ENCODE measurements at regions not wholly inside any gene's neighbourhood (a gene's known extent, or its start where the extent isn't known, plus 50 kb on each side); places are given as distances from the start of the nearest gene placed in this dataset.

DNA sequence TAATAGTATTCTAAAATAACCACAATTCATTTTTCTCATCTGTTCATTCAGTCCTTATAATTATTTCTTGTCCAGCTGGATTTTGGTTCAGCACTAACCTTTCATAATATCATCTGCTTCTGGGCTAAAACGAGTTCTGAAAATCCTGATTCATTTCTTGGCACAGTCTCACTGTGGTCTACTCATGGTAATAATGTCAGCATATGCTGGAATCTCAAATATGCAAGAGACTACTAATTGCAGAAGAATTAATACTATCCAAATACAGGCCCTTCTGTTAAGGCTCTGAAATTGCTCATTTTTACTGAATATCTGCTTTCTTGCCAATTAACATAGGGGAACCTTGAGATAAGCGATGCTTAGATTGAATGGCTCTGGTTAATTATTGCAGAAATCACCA is 597.1 kb downstream of the RPL10L start:
- WGBS, 2 experiments (ENCODE audit: extremely low coverage in 1 of 2, insufficient coverage in 1 of 2, insufficient read length in 1 of 2, insufficient replicate concordance in 2 of 2, low coverage in 1 of 2, low lambda C conversion rate in 2 of 2, missing lambda C conversion rate in 1 of 2) = 90% methylated on average over 2 of the region's 2 CpGs; no CpG with 5 or more reads in 1 of the 2 experiments
- no peak for FAIRE-seq
- H3K9me3 ChIP-seq (ENCODE audit: insufficient read depth in 2 of 2, low read depth in 1 of 2, low read length in 1 of 2) = no peaks in the 10 kb centered on the region
- TF ChIP-seq, protein P1, sequence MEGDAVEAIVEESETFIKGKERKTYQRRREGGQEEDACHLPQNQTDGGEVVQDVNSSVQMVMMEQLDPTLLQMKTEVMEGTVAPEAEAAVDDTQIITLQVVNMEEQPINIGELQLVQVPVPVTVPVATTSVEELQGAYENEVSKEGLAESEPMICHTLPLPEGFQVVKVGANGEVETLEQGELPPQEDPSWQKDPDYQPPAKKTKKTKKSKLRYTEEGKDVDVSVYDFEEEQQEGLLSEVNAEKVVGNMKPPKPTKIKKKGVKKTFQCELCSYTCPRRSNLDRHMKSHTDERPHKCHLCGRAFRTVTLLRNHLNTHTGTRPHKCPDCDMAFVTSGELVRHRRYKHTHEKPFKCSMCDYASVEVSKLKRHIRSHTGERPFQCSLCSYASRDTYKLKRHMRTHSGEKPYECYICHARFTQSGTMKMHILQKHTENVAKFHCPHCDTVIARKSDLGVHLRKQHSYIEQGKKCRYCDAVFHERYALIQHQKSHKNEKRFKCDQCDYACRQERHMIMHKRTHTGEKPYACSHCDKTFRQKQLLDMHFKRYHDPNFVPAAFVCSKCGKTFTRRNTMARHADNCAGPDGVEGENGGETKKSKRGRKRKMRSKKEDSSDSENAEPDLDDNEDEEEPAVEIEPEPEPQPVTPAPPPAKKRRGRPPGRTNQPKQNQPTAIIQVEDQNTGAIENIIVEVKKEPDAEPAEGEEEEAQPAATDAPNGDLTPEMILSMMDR (IDR thresholded peaks at IDR 0.05; ENCODE audit: control extremely low read depth in 1 of 3, insufficient read depth in 1 of 3, low read depth in 1 of 3, low read length in 3 of 3) = no peak
- TF ChIP-seq GTF2F1 (IDR thresholded peaks at IDR 0.05; ENCODE audit: borderline replicate concordance, low read depth, low read length) = no peak
- TF ChIP-seq HDAC6 (IDR thresholded peaks at IDR 0.05; ENCODE audit: low read depth, low read length) = no peak
- TF ChIP-seq CHD2 (IDR thresholded peaks at IDR 0.05; ENCODE audit: low read length) = no peak
- TF ChIP-seq KDM1A (IDR thresholded peaks at IDR 0.05; ENCODE audit: borderline replicate concordance, low read length) = no peak
- TF ChIP-seq TEAD4 (IDR thresholded peaks at IDR 0.05; ENCODE audit: low read depth, low read length) = no peak
- no peak for TF ChIP-seq CHD1 (IDR thresholded peaks at IDR 0.05; ENCODE audit: low read depth, low read length)
- TF ChIP-seq RBBP5 (IDR thresholded peaks at IDR 0.05; ENCODE audit: borderline replicate concordance, low read depth, low read length) = no peak
- TF ChIP-seq YY1 (IDR thresholded peaks at IDR 0.05; ENCODE audit: low read depth, low read length) = no peak
- TF ChIP-seq BCL11A (IDR thresholded peaks at IDR 0.05; ENCODE audit: low read depth in 2 of 2, low read length in 2 of 2) = no peak
- no peak for TF ChIP-seq CEBPB (IDR thresholded peaks at IDR 0.05; ENCODE audit: low read depth, low read length)
- no peak for TF ChIP-seq PHF8 (conservative IDR thresholded peaks at IDR 0.05; ENCODE audit: low read depth, low read length)
- TF ChIP-seq RXRA (IDR thresholded peaks at IDR 0.05; ENCODE audit: insufficient read depth, low read depth, low read length) = no peak
- no peak for TF ChIP-seq SRF (IDR thresholded peaks at IDR 0.05; ENCODE audit: low read depth, low read length)

More for the DNA sequence above, 597.1 kb downstream of the RPL10L start:
- H4K8ac ChIP-seq (ENCODE audit: extremely low read depth, insufficient read depth, low read length) = no peak overlapping the region
- no peaks in the 10 kb centered on the region for H3K4me1 ChIP-seq (replicated peaks in 1 of 4; ENCODE audit: control insufficient read depth in 3 of 4, insufficient read depth in 4 of 4, low read length in 3 of 4)
- H3K79me1 ChIP-seq (ENCODE audit: low read depth, low read length) = no peaks in the 10 kb centered on the region
- ChIA-PET CTCF (ENCODE audit: partially characterized antibody) (no interaction called here), POLR2A (ENCODE audit: partially characterized antibody) (no interaction called here)
- no peaks in the 10 kb centered on the region for H4K20me1 ChIP-seq (replicated peaks in 1 of 2; ENCODE audit: control insufficient read depth in 1 of 2, insufficient read depth in 2 of 2, low read length in 2 of 2)
- H3K23ac ChIP-seq (ENCODE audit: insufficient read length) = no peak overlapping the region
- H3K23me2 ChIP-seq (ENCODE audit: low read depth, low read length) = no peaks in the 10 kb centered on the region
- no peak overlapping the region for H2BK20ac ChIP-seq (ENCODE audit: low read length)
- H2AK5ac ChIP-seq (ENCODE audit: low read depth, low read length) = no peak overlapping the region
- no peak overlapping the region for H3K9ac ChIP-seq (replicated peaks in 1 of 4; ENCODE audit: extremely low read depth in 1 of 4, low read depth in 3 of 4, low read length in 3 of 4)
- H2AFZ ChIP-seq (ENCODE audit: low read length) = no peak overlapping the region
- no peak overlapping the region for H3K4me2 ChIP-seq (ENCODE audit: insufficient read depth in 1 of 2, low read depth in 2 of 2, low read length in 2 of 2)
- H3K18ac ChIP-seq (ENCODE audit: extremely low read depth, low read length) = no peak overlapping the region
- H3K27me3 ChIP-seq (replicated peaks in 1 of 4; ENCODE audit: control insufficient read depth in 3 of 4, extremely low read depth in 1 of 4, insufficient read depth in 3 of 4, low read length in 3 of 4) = no peaks in the 10 kb centered on the region
- no peak overlapping the region for H2BK5ac ChIP-seq (ENCODE audit: low read depth, low read length)
- H2BK12ac ChIP-seq (ENCODE audit: low read depth, low read length) = no peak overlapping the region
- H3K56ac ChIP-seq (replicated peaks; ENCODE audit: insufficient read length, low read depth, low read length) = no peak overlapping the region
- H3K27ac ChIP-seq (ENCODE audit: low read depth, low read length) = no peak overlapping the region
- H3K4me3 ChIP-seq (ENCODE audit: extremely low read depth in 1 of 4, insufficient read depth in 2 of 4, low read depth in 3 of 4, low read length in 4 of 4) = no peak overlapping the region
- H2BK120ac ChIP-seq (replicated peaks; ENCODE audit: low read depth, low read length) = no peak overlapping the region
- H2BK15ac ChIP-seq (ENCODE audit: low read length) = no peak overlapping the region
- H3K14ac ChIP-seq (ENCODE audit: insufficient read length) = no peak overlapping the region
- no peak overlapping the region for H4K5ac ChIP-seq (ENCODE audit: insufficient read length, low read depth, low read length)
- H3K79me2 ChIP-seq (ENCODE audit: control insufficient read depth in 1 of 2, insufficient read depth in 2 of 2, low read length in 2 of 2) = no peaks in the 10 kb centered on the region
- H4K91ac ChIP-seq (replicated peaks; ENCODE audit: insufficient read length, low read length) = no peak overlapping the region
- no peak for DNase-seq (ENCODE audit: low read depth in 1 of 2, low spot score in 2 of 2)
- no peak overlapping the region for H3K4ac ChIP-seq (replicated peaks; ENCODE audit: insufficient read length, low read depth, low read length)
- no peaks in the 10 kb centered on the region for H3K36me3 ChIP-seq (ENCODE audit: control insufficient read depth in 2 of 4, insufficient read depth in 4 of 4, low read length in 3 of 4)

Measured in H1 (cell line).